ENCODE measurements at regions not wholly inside any gene's neighbourhood (a gene's known extent, or its start where the extent isn't known, plus 50 kb on each side); places are given as distances from the start of the nearest gene placed in this dataset.
A peak's percentile ranks its signal among the peaks of the same experiment; 100 is the strongest.
"Not testable (repeated sequence)": the region's sequence is repeated elsewhere in the genome, so short reads cannot be mapped to it uniquely, and the experiment has no call there.

GRCh38 chr5:36495611-36496010 is 110.8 kb upstream of the SLC1A3 start:
- intact Hi-C loops (cut with micrococcal nuclease), result no loop called here
- Mint-ChIP-seq H3K27me3 (ENCODE audit: low read depth) (peaks cover 6% of the 10 kb centered on the region), H3K36me3 (ENCODE audit: low read depth) (no peaks in the 10 kb centered on the region), H3K9me3 (no peaks in the 10 kb centered on the region), H3K4me3 (no peak overlapping the region), H3K4me1 (ENCODE audit: low read depth) (no peaks in the 10 kb centered on the region), H3K27ac (no peak overlapping the region)
- DNase-seq, result no peak
- CTCF ChIA-PET, result no interaction called here

GRCh38 chr5:36496471-36496870 is 109.9 kb upstream of the SLC1A3 start:
- Mint-ChIP-seq H3K4me1 (ENCODE audit: low read depth) (no peaks in the 10 kb centered on the region), H3K36me3 (ENCODE audit: low read depth) (no peaks in the 10 kb centered on the region), H3K4me3 (no peak overlapping the region), H3K27ac (no peak overlapping the region), H3K27me3 (ENCODE audit: low read depth) (peaks cover 6% of the 10 kb centered on the region), H3K9me3 (no peaks in the 10 kb centered on the region)
- DNase-seq, result no peak
- intact Hi-C loops (cut with micrococcal nuclease), result no loop called here
- CTCF ChIA-PET, result no interaction called here

- Mint-ChIP-seq H3K27me3 (ENCODE audit: low read depth) (peaks cover 3% of the 10 kb centered on the region), H3K9me3 (no peaks in the 10 kb centered on the region), H3K4me3 (no peak overlapping the region), H3K27ac (no peak overlapping the region), H3K4me1 (ENCODE audit: low read depth) (no peaks in the 10 kb centered on the region), H3K36me3 (ENCODE audit: low read depth) (no peaks in the 10 kb centered on the region)
- intact Hi-C loops (cut with micrococcal nuclease), result no loop called here
- CTCF ChIA-PET, result no interaction called here
- no peak for DNase-seq
Measured at GRCh38 chr5:36502608-36503007, 103.8 kb upstream of the SLC1A3 start.

GRCh38 chr5:36505021-36505420 is 101.4 kb upstream of the SLC1A3 start:
- Mint-ChIP-seq H3K4me1 (ENCODE audit: low read depth) (no peaks in the 10 kb centered on the region), H3K27me3 (ENCODE audit: low read depth) (no peaks in the 10 kb centered on the region), H3K27ac (no peak overlapping the region), H3K4me3 (no peak overlapping the region), H3K36me3 (ENCODE audit: low read depth) (no peaks in the 10 kb centered on the region), H3K9me3 (peaks cover 2% of the 10 kb centered on the region)
- DNase-seq, result no peak
- intact Hi-C loops (cut with micrococcal nuclease), result no loop called here
- CTCF ChIA-PET, result interaction anchor here (0.7 to 4.1 kb wide), 8 partner anchors 12 to 861 kb away, joined by 3 to 30 read pairs (median 6); no protein-coding TSS in a partner anchor

- Mint-ChIP-seq H3K9me3 (peaks cover 2% of the 10 kb centered on the region), H3K4me1 (ENCODE audit: low read depth) (no peaks in the 10 kb centered on the region), H3K4me3 (no peak overlapping the region), H3K27me3 (ENCODE audit: low read depth) (peaks cover 5% of the 10 kb centered on the region), H3K27ac (no peak overlapping the region), H3K36me3 (ENCODE audit: low read depth) (no peaks in the 10 kb centered on the region)
- CTCF ChIA-PET, result interaction anchor here (0.6 to 4.1 kb wide), 11 partner anchors 13 to 429 kb away, joined by 3 to 30 read pairs (median 3); no protein-coding TSS in a partner anchor
- DNase-seq, result peak; percentile 87
- intact Hi-C loops (cut with micrococcal nuclease), result loop anchor here (1.0 to 2.0 kb wide), 6 partner anchors 92 to 428 kb away; no protein-coding TSS in a partner anchor
Measured at GRCh38 chr5:36507332-36507952, 99.0 kb upstream of the SLC1A3 start.

- intact Hi-C loops (cut with micrococcal nuclease); H3K9me3 Mint-ChIP-seq; H3K4me1 Mint-ChIP-seq (ENCODE audit: low read depth); DNase-seq; H3K4me3 Mint-ChIP-seq; H3K27me3 Mint-ChIP-seq (ENCODE audit: low read depth); H3K36me3 Mint-ChIP-seq (ENCODE audit: low read depth); H3K27ac Mint-ChIP-seq: not testable (repeated sequence)
- CTCF ChIA-PET, result interaction anchor here (0.9 to 2.0 kb wide), 6 partner anchors 9 to 242 kb away, joined by 3 to 9 read pairs (median 4); no protein-coding TSS in a partner anchor
Measured at GRCh38 chr5:36508331-36508730, 98.1 kb upstream of the SLC1A3 start.

- H3K36me3 Mint-ChIP-seq (ENCODE audit: low read depth); H3K9me3 Mint-ChIP-seq; CTCF ChIA-PET; intact Hi-C loops (cut with micrococcal nuclease); DNase-seq; H3K4me3 Mint-ChIP-seq; H3K27ac Mint-ChIP-seq; H3K4me1 Mint-ChIP-seq (ENCODE audit: low read depth); H3K27me3 Mint-ChIP-seq (ENCODE audit: low read depth): not testable (repeated sequence)
Measured at GRCh38 chr5:36513647-36514046, 92.8 kb upstream of the SLC1A3 start.

GRCh38 chr5:36519881-36520280 is 86.5 kb upstream of the SLC1A3 start:
- Mint-ChIP-seq H3K36me3 (ENCODE audit: low read depth) (no peaks in the 10 kb centered on the region), H3K27ac (no peak overlapping the region), H3K27me3 (ENCODE audit: low read depth) (no peaks in the 10 kb centered on the region), H3K4me1 (ENCODE audit: low read depth) (no peaks in the 10 kb centered on the region), H3K9me3 (peaks cover 3% of the 10 kb centered on the region), H3K4me3 (no peak overlapping the region)
- intact Hi-C loops (cut with micrococcal nuclease), result no loop called here
- CTCF ChIA-PET, result no interaction called here
- DNase-seq, result no peak

GRCh38 chr5:36521219-36521618 is 85.2 kb upstream of the SLC1A3 start:
- intact Hi-C loops (cut with micrococcal nuclease), result no loop called here
- DNase-seq, result no peak
- Mint-ChIP-seq H3K4me1 (ENCODE audit: low read depth) (no peaks in the 10 kb centered on the region), H3K4me3 (no peak overlapping the region), H3K27me3 (ENCODE audit: low read depth) (no peaks in the 10 kb centered on the region), H3K36me3 (ENCODE audit: low read depth) (no peaks in the 10 kb centered on the region), H3K9me3 (peaks cover 3% of the 10 kb centered on the region), H3K27ac (no peak overlapping the region)
- CTCF ChIA-PET, result no interaction called here

- Mint-ChIP-seq H3K36me3 (ENCODE audit: low read depth) (no peaks in the 10 kb centered on the region), H3K4me3 (no peak overlapping the region), H3K27me3 (ENCODE audit: low read depth) (no peaks in the 10 kb centered on the region), H3K9me3 (peaks cover 3% of the 10 kb centered on the region), H3K27ac (no peak overlapping the region), H3K4me1 (ENCODE audit: low read depth) (no peaks in the 10 kb centered on the region)
- intact Hi-C loops (cut with micrococcal nuclease), result no loop called here
- no peak for DNase-seq
- CTCF ChIA-PET, result interaction anchor here (0.6 to 1.0 kb wide), 2 partner anchors 75 to 1606 kb away, joined by 3 read pairs; no protein-coding TSS in a partner anchor
Measured at GRCh38 chr5:36521838-36522745, 84.3 kb upstream of the SLC1A3 start.

- no peak for DNase-seq
- peaks cover 3% of the 10 kb centered on the region for H3K9me3 Mint-ChIP-seq
- no peaks in the 10 kb centered on the region for H3K36me3 Mint-ChIP-seq (ENCODE audit: low read depth)
- no peaks in the 10 kb centered on the region for H3K4me1 Mint-ChIP-seq (ENCODE audit: low read depth)
- H3K27me3 Mint-ChIP-seq (ENCODE audit: low read depth), result no peaks in the 10 kb centered on the region
- CTCF ChIA-PET, result interaction anchor here (0.6 to 1.0 kb wide), 2 partner anchors 75 to 1605 kb away, joined by 3 read pairs; no protein-coding TSS in a partner anchor
- H3K4me3 Mint-ChIP-seq, result no peak overlapping the region
- intact Hi-C loops (cut with micrococcal nuclease), result no loop called here
- H3K27ac Mint-ChIP-seq, result no peak overlapping the region
Measured at GRCh38 chr5:36522746-36523065, 83.7 kb upstream of the SLC1A3 start.

- CTCF ChIA-PET, result interaction anchor here (1.0 kb wide), 1 partner anchor 76 kb away, joined by 3 read pairs; no protein-coding TSS in a partner anchor
- Mint-ChIP-seq H3K4me3 (no peak overlapping the region), H3K4me1 (ENCODE audit: low read depth) (no peaks in the 10 kb centered on the region)
Measured at GRCh38 chr5:36523450-36523849, 83.0 kb upstream of the SLC1A3 start.

GRCh38 chr5:36523926-36524325 is 82.5 kb upstream of the SLC1A3 start:
- no peaks in the 10 kb centered on the region for H3K9me3 Mint-ChIP-seq
- DNase-seq, result no peak
- H3K27me3 Mint-ChIP-seq (ENCODE audit: low read depth), result peaks cover 2% of the 10 kb centered on the region
- CTCF ChIA-PET, result no interaction called here
- no peaks in the 10 kb centered on the region for H3K4me1 Mint-ChIP-seq (ENCODE audit: low read depth)
- H3K4me3 Mint-ChIP-seq, result no peak overlapping the region
- no peak overlapping the region for H3K27ac Mint-ChIP-seq
- intact Hi-C loops (cut with micrococcal nuclease), result no loop called here
- no peaks in the 10 kb centered on the region for H3K36me3 Mint-ChIP-seq (ENCODE audit: low read depth)

More at GRCh38 chr5:36523450-36523849, 83.0 kb upstream of the SLC1A3 start:
- Mint-ChIP-seq H3K27ac (no peak overlapping the region), H3K27me3 (ENCODE audit: low read depth) (no peaks in the 10 kb centered on the region), H3K36me3 (ENCODE audit: low read depth) (no peaks in the 10 kb centered on the region), H3K9me3 (no peaks in the 10 kb centered on the region)
- DNase-seq, result no peak
- intact Hi-C loops (cut with micrococcal nuclease), result no loop called here
